Transverse colon (tissue), 4 donors: ENCODE measurements at regions not wholly inside any gene's neighbourhood (a gene's known extent, or its start where the extent isn't known, plus 50 kb on each side); places are given as distances from the start of the nearest gene placed in this dataset.

ENCODE experiments used
- DNase-seq: peaks from one replicate; pipeline ENCODE4 v3.0.0-alpha.2; 2019
- H3K27ac ChIP-seq, 4 donors: fragments of 200-600 bp; sonication (generic); 2 replicates each; pipeline ENCODE4 v1.5.1; 2016 to 2018; ENCODE audit warnings: inconsistent platforms in 4 of 4
- H3K27me3 ChIP-seq: fragments of 200-600 bp; sonication (generic); 2 replicates; pipeline ENCODE4 v1.5.1; 2017; ENCODE audit warnings: inconsistent platforms
- H3K36me3 ChIP-seq, 4 donors: fragments of 200-600 bp; sonication (generic); 2 replicates each; pipeline ENCODE4 v1.5.1; 2017 to 2019; ENCODE audit warnings: inconsistent platforms in 4 of 4
- H3K4me1 ChIP-seq, 4 donors: fragments of 200-600 bp; sonication (generic); 2 replicates each; pipeline ENCODE4 v1.5.1; 2017 to 2020; ENCODE audit warnings: inconsistent platforms in 4 of 4
- H3K4me3 ChIP-seq, 4 donors: fragments of 200-600 bp; sonication (generic); 1 replicate in 1 of 4; 2 replicates in 3 of 4; pipeline versions ENCODE4 v1.5.1 to v1.6.1; 2017 to 2019; ENCODE audit warnings: inconsistent platforms in 4 of 4
- H3K9me3 ChIP-seq, 2 donors: fragments of 200-600 bp; sonication (generic); 2 replicates each; pipeline ENCODE4 v1.5.1; 2017 to 2019; ENCODE audit warnings: inconsistent platforms in 2 of 2
- EP300 ChIP-seq: sonication (generic); formaldehyde crosslinking; IDR thresholded peaks from one replicate; pipeline ENCODE4 v1.6.1; 2017; ENCODE audit warnings: antibody characterized with exemption, low read depth
- POLR2A ChIP-seq: fragments of 450-650 bp; IDR thresholded peaks from one replicate; pipeline ENCODE4 v1.6.1; 2016; ENCODE audit warnings: antibody characterized with exemption, mild to moderate bottlenecking, moderate library complexity
- POLR2AphosphoS5 ChIP-seq, 3 donors: sonication (generic); formaldehyde crosslinking; IDR thresholded peaks; one replicate each; pipeline ENCODE4 v1.6.1; 2016; ENCODE audit warnings: antibody characterized with exemption in 3 of 3
- WGBS, 2 donors: methylation state at CpG; one replicate each; pipeline ENCODE4 v1.1.5; 2018; ENCODE audit warnings: low coverage in 1 of 2; 5-methylcytosine and 5-hydroxymethylcytosine counted together
- in situ Hi-C, 4 donors: fragments of 200-750 bp; cut with MboI; loops; one replicate each; pipeline versions ENCODE4 v1.15.0 to v1.15.1; 2017; ENCODE audit warnings: low sequenced_read_pairs in 3 of 4, low pct_ligation_motif_present in 1 of 4, low pct_unique_long_range_greater_than_20kb in 1 of 4
- intact Hi-C: fragments of 100-400 bp; cut with DNase I; formaldehyde crosslinking; loops from one replicate; pipeline ENCODE4 v1.15.1; 2023; ENCODE audit warnings: low total_unique reads
- TF ChIP-seq, protein P1 (sequence below), 5 experiments: fragments of 200-600 bp in 3 of 5; fragments of 450-650 bp in 2 of 5; sonication (generic) in 3 of 5; IDR thresholded peaks; 1 replicate in 2 of 5; 2 replicates in 3 of 5; pipeline ENCODE4 v1.5.1; 2016 to 2017; ENCODE audit warnings: antibody characterized with exemption in 5 of 5, inconsistent platforms in 3 of 5, mild to moderate bottlenecking in 2 of 5, moderate library complexity in 1 of 5

DNA sequence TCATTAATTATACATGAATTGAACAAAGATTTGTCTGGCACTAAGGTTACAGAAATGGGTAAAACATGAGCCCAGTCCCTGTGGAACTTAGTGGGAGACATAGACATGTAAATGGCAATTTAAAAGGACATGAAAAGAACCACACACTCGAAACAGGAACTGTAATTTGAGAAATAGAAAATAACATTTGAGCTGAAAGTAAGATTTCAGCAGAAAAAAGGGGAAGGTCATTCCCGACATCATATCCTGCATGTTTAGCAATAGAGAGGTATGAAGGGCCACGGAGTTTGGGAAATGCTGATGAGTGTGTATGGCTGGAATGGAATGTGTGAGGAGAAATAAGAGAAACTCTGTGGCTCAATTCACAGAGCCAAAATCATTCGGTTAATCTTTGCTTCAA lies 175.4 kb upstream of the AHR start:
- DNase-seq = no peak
- Histone ChIP-seq H3K9me3 (no peaks in the 10 kb centered on the region), H3K4me1 (no peaks in the 10 kb centered on the region), H3K4me3 (no peak overlapping the region), H3K27me3 (no peaks in the 10 kb centered on the region), H3K27ac (no peak overlapping the region), H3K36me3 (no peaks in the 10 kb centered on the region)
- TF ChIP-seq EP300 = no peak
- TF ChIP-seq POLR2AphosphoS5 (IDR thresholded peaks at IDR 0.05) = no peak
- TF ChIP-seq POLR2A = no peak
- TF ChIP-seq, protein P1, sequence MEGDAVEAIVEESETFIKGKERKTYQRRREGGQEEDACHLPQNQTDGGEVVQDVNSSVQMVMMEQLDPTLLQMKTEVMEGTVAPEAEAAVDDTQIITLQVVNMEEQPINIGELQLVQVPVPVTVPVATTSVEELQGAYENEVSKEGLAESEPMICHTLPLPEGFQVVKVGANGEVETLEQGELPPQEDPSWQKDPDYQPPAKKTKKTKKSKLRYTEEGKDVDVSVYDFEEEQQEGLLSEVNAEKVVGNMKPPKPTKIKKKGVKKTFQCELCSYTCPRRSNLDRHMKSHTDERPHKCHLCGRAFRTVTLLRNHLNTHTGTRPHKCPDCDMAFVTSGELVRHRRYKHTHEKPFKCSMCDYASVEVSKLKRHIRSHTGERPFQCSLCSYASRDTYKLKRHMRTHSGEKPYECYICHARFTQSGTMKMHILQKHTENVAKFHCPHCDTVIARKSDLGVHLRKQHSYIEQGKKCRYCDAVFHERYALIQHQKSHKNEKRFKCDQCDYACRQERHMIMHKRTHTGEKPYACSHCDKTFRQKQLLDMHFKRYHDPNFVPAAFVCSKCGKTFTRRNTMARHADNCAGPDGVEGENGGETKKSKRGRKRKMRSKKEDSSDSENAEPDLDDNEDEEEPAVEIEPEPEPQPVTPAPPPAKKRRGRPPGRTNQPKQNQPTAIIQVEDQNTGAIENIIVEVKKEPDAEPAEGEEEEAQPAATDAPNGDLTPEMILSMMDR (IDR thresholded peaks at IDR 0.05) = no peak
- intact Hi-C loops = no loop called here
- 58 to 90% methylated on average over 4 of the region's 4 CpGs for WGBS, 2 donors
- in situ Hi-C loops = no loop called here

DNA sequence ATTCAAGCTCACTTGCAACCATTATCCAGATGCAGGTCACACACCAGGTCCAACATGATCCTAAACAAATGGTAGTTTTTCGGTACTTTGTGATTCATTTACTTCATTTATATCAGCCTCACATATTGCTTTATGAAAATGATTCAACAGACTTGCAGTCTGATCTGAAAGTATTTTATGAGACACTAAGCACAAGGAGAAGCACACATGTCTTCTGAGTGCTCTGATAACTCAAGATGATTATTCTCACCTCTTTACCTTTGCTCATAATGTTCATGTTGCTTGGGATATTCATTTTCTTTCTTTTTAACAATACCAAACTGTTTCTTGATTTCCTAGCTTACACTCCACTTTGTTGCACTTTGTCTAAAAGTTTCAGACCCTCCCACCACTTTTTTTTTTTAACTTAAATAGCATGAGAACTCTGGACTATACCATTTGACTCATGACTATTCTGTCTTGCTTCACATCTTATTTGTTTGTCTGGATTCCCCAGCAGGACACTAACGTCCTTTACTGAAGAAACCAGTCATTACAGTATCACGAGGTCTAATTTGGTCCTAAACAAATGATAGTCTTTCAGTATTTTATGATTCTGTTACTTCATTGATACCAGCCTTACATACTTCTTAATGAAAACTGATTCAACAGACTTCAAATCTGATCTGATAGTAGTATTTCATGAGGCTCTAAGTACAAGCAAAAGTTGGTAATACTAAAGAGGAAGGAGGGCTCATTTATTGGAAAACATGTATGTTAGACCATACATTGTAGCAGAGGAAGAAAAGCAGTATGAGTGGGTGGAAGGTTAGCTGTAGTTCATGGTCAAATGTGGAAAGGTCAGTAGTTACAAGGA lies 171.8 kb upstream of the AHR start:
- no peak overlapping the region for H3K4me3 ChIP-seq
- intact Hi-C loops (no loop called here), in situ Hi-C loops (no loop called here)
- H3K27ac ChIP-seq = no peak overlapping the region
- no peaks in the 10 kb centered on the region for H3K27me3 ChIP-seq
- DNase-seq = no peak
- peaks cover 0 to 5% (median 0%) of the 10 kb centered on the region in 4 donors for H3K4me1 ChIP-seq
- no peaks in the 10 kb centered on the region for H3K36me3 ChIP-seq
- H3K9me3 ChIP-seq = no peaks in the 10 kb centered on the region
- WGBS, 2 donors = 60 to 81% methylated on average over 3 of the region's 3 CpGs
- TF ChIP-seq EP300 (no peak), POLR2A (no peak), POLR2AphosphoS5 (IDR thresholded peaks at IDR 0.05) (no peak)
- TF ChIP-seq, protein P1 (IDR thresholded peaks at IDR 0.05) = no peak

DNA sequence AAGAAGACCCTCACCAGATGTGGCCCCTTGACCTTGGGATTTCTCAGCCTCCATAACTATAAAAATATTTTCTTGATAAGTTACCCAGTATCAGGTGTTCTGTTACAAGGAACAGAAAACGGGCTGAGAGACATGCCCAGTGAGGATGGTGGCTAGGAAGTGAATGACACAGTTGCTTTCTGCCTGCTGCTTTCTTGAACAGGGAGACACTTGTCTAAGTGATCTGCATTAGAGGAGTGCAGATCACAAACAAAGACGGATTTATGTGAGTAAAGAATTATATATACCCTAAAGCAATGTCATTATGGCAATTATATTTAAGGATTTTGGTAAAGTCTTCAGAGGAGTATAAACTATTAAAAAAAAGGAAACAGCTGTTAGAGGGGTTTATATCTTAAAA lies 169.2 kb upstream of the AHR start:
- in situ Hi-C loops (no loop called here), intact Hi-C loops (no loop called here)
- Histone ChIP-seq H3K4me1 (peaks cover 0 to 5% (median 0%) of the 10 kb centered on the region in 4 donors), H3K4me3 (no peak overlapping the region), H3K27me3 (no peaks in the 10 kb centered on the region), H3K27ac (no peak overlapping the region), H3K36me3 (no peaks in the 10 kb centered on the region), H3K9me3 (no peaks in the 10 kb centered on the region)
- TF ChIP-seq EP300 (no peak), POLR2AphosphoS5 (IDR thresholded peaks at IDR 0.05) (no peak), POLR2A (no peak)
- TF ChIP-seq, protein P1 (IDR thresholded peaks at IDR 0.05) = no peak
- no peak for DNase-seq
- WGBS, 2 donors = 90 to 92% methylated on average over 1 to 2 of the region's 2 CpGs

DNA sequence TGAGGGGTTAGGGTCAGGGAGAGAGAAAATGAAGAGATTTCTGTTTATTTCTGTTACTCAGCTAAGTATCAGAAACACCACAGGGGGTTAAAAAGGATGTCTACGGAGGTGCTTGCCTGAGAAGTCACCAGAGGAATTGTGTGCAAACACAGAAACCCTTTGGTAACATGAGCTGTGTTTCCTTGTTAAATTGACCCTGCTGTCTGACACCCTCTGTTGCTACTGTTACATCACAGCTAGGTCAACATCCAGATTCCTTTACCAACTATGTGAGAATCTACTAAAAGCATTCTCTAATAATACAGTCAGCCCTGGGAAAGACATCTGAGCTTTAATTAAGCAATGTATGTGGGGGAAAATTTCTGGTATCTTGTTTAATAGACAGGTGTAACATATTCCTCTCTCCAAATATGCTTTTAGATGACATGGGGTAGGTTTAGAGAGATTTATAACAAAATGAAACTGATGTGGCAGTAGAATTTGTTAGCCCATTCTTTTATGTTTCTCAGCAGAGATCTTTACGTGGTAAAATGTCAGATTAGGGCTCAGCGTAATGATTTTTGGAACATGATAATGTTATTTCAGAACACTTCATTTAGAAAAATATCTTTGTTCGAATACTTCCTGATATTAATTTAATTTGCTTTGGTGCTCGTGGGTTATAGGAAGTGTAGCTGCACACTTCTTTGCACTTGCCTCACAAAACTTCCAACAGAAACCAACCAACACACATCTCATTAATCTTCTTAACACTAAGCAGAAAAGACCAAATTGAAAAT lies 168.0 kb upstream of the AHR start:
- no peak for DNase-seq
- WGBS, 2 donors = 32 to 42% methylated on average over 5 of the region's 5 CpGs
- intact Hi-C loops = no loop called here
- no peaks in the 10 kb centered on the region for H3K27me3 ChIP-seq
- H3K27ac ChIP-seq = peak overlapping the region in 3 of 4 donors; percentile 11 to 51 (median 41)
- peaks cover 0 to 5% (median 0%) of the 10 kb centered on the region in 4 donors for H3K4me1 ChIP-seq
- peak overlapping the region in 1 of 4 donors; percentile 2 for H3K4me3 ChIP-seq
- in situ Hi-C loops = no loop called here
- TF ChIP-seq, protein P1 (IDR thresholded peaks at IDR 0.05) = no peak
- TF ChIP-seq EP300 = no peak
- TF ChIP-seq POLR2A = no peak
- no peak for TF ChIP-seq POLR2AphosphoS5 (IDR thresholded peaks at IDR 0.05)
- H3K9me3 ChIP-seq = no peaks in the 10 kb centered on the region
- no peaks in the 10 kb centered on the region for H3K36me3 ChIP-seq
